C4-2B (cell line): ENCODE measurements at regions not wholly inside any gene's neighbourhood (a gene's known extent, or its start where the extent isn't known, plus 50 kb on each side); places are given as distances from the start of the nearest gene placed in this dataset.

ENCODE experiments used
- ZFX ChIP-seq: fragments of 450-650 bp; IDR thresholded peaks from 2 replicates; pipeline ENCODE4 v1.6.1; 2017
- TF ChIP-seq, protein P1 (sequence below): fragments of 450-650 bp; conservative IDR thresholded peaks from 2 replicates; pipeline ENCODE4 v1.5.1; 2017; ENCODE audit warnings: mild to moderate bottlenecking

DNA sequence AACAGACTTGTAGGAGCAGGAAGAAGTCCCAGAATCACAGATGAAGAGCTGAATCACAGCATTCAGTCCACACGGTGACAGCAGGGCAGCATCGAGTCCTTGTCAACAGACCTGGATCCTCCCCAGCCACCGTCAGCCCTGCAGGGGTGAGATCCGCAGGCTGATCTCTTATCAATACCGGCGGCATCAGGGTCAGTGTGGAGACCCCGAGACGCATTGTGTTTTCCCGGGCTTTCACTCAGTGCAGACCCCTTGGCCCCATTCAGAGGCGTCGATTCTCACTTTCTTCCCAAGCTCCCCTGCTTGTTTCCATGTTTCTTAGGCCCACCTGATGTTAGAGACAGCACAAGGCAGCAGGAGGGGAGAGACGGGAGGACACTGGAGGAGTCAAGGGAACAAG is 609.6 kb downstream of the PTPRU start:
- TF ChIP-seq, protein P1, sequence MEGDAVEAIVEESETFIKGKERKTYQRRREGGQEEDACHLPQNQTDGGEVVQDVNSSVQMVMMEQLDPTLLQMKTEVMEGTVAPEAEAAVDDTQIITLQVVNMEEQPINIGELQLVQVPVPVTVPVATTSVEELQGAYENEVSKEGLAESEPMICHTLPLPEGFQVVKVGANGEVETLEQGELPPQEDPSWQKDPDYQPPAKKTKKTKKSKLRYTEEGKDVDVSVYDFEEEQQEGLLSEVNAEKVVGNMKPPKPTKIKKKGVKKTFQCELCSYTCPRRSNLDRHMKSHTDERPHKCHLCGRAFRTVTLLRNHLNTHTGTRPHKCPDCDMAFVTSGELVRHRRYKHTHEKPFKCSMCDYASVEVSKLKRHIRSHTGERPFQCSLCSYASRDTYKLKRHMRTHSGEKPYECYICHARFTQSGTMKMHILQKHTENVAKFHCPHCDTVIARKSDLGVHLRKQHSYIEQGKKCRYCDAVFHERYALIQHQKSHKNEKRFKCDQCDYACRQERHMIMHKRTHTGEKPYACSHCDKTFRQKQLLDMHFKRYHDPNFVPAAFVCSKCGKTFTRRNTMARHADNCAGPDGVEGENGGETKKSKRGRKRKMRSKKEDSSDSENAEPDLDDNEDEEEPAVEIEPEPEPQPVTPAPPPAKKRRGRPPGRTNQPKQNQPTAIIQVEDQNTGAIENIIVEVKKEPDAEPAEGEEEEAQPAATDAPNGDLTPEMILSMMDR, result no peak
- no peak for TF ChIP-seq ZFX
